Osteocyte (in vitro differentiated cells): ENCODE measurements at regions not wholly inside any gene's neighbourhood (a gene's known extent, or its start where the extent isn't known, plus 50 kb on each side); places are given as distances from the start of the nearest gene placed in this dataset.

Experiments used
- DNase-seq: peaks from one replicate; pipeline ENCODE4 v3.0.0; 2021; ENCODE audit warnings: mixed read lengths; ENCODE audit not compliant: unreplicated experiment; ENCODE audit errors: extremely low spot score
- H3K27ac Mint-ChIP-seq: one replicate; pipeline ENCODE4 v1.8.0; 2021; ENCODE audit warnings: mild to moderate bottlenecking, mixed read lengths; ENCODE audit not compliant: unreplicated experiment
- H3K27me3 Mint-ChIP-seq: one replicate; pipeline ENCODE4 v1.8.0; 2021; ENCODE audit warnings: mixed read lengths; ENCODE audit not compliant: unreplicated experiment
- H3K36me3 Mint-ChIP-seq: one replicate; pipeline ENCODE4 v1.8.0; 2021; ENCODE audit warnings: mixed read lengths; ENCODE audit not compliant: unreplicated experiment
- H3K4me1 Mint-ChIP-seq: one replicate; pipeline ENCODE4 v1.8.0; 2021; ENCODE audit warnings: mixed read lengths; ENCODE audit not compliant: unreplicated experiment
- H3K4me3 Mint-ChIP-seq: one replicate; pipeline ENCODE4 v1.8.0; 2021; ENCODE audit warnings: mild to moderate bottlenecking, moderate library complexity, mixed read lengths; ENCODE audit not compliant: unreplicated experiment
- H3K9me3 Mint-ChIP-seq: one replicate; pipeline ENCODE4 v1.8.0; 2021; ENCODE audit warnings: mixed read lengths; ENCODE audit not compliant: unreplicated experiment
- CTCF ChIP-seq: fragments of 200-600 bp; sonication (generic); IDR thresholded peaks from 2 replicates; pipeline ENCODE4 v1.5.0; 2021; ENCODE audit warnings: antibody characterized with exemption, mild to moderate bottlenecking, moderate library complexity

DNA sequence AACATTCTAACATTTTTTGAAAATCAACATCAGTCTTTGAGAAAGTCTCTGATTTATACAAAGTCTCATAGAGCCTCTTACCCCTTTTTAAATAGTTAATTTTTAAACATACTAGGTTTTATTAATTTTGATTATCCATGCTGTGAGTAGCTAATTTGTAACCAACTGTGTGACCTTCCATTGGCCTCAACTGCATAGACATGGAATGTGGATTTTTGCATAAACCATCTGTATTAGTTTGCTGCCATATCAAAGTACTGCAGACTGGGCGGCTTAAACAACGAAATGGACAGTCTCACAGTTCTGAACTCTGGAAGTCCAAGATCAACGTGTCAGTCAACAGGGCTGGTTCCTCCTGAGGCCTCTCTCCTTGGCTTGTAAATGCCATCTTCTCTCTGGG is 89.2 kb upstream of the AJAP1 start:
- Mint-ChIP-seq H3K27ac (no peak overlapping the region), H3K4me3 (no peak overlapping the region), H3K27me3 (no peaks in the 10 kb centered on the region), H3K9me3 (peaks cover 55% of the 10 kb centered on the region), H3K36me3 (no peaks in the 10 kb centered on the region), H3K4me1 (no peaks in the 10 kb centered on the region)
- no peak for DNase-seq
- no peak for TF ChIP-seq CTCF

GRCh38 chr1:4565801-4566449 is 88.5 kb upstream of the AJAP1 start:
- Mint-ChIP-seq H3K27me3 (no peaks in the 10 kb centered on the region), H3K9me3 (peaks cover 57% of the 10 kb centered on the region), H3K36me3 (no peaks in the 10 kb centered on the region), H3K27ac (no peak overlapping the region), H3K4me1 (no peaks in the 10 kb centered on the region), H3K4me3 (no peak overlapping the region)
- DNase-seq = no peak
- TF ChIP-seq CTCF = no peak

- DNase-seq = no peak
- no peak overlapping the region for H3K27ac Mint-ChIP-seq
- H3K36me3 Mint-ChIP-seq = no peaks in the 10 kb centered on the region
- no peak overlapping the region for H3K4me3 Mint-ChIP-seq
- no peaks in the 10 kb centered on the region for H3K4me1 Mint-ChIP-seq
- peaks cover 52% of the 10 kb centered on the region for H3K9me3 Mint-ChIP-seq
- H3K27me3 Mint-ChIP-seq = no peaks in the 10 kb centered on the region
- TF ChIP-seq CTCF = no peak
Observed at GRCh38 chr1:4571263-4571662, 83.1 kb upstream of the AJAP1 start.

GRCh38 chr1:4573526-4573925 is 80.9 kb upstream of the AJAP1 start:
- H3K4me3 Mint-ChIP-seq = no peak overlapping the region
- H3K4me1 Mint-ChIP-seq = no peaks in the 10 kb centered on the region
- peaks cover 37% of the 10 kb centered on the region for H3K9me3 Mint-ChIP-seq
- TF ChIP-seq CTCF = no peak
- no peak for DNase-seq
- no peak overlapping the region for H3K27ac Mint-ChIP-seq
- no peaks in the 10 kb centered on the region for H3K36me3 Mint-ChIP-seq
- no peaks in the 10 kb centered on the region for H3K27me3 Mint-ChIP-seq

GRCh38 chr1:4581807-4582206 is 72.6 kb upstream of the AJAP1 start:
- DNase-seq = no peak
- Mint-ChIP-seq H3K27me3 (no peaks in the 10 kb centered on the region), H3K9me3 (peaks cover 52% of the 10 kb centered on the region), H3K4me1 (no peaks in the 10 kb centered on the region), H3K27ac (no peak overlapping the region), H3K36me3 (no peaks in the 10 kb centered on the region), H3K4me3 (no peak overlapping the region)
- TF ChIP-seq CTCF = no peak
